GM21619 (cell line): ENCODE measurements at regions not wholly inside any gene's neighbourhood (a gene's known extent, or its start where the extent isn't known, plus 50 kb on each side); places are given as distances from the start of the nearest gene placed in this dataset.
"Not testable (repeated sequence)": the region's sequence is repeated elsewhere in the genome, so short reads cannot be mapped to it uniquely, and the experiment has no call there.

Experiments used
- ATAC-seq: cut with Tn5 transposase; IDR thresholded peaks from one replicate; pipeline ENCODE4 v1.9.1; 2021; ENCODE audit not compliant: unreplicated experiment

GRCh38 chr7:114802632-114803031, 119.3 kb upstream of the MDFIC start:
- ATAC-seq = no peak

- no peak for ATAC-seq
Observed at GRCh38 chr7:114806590-114807162, 115.2 kb upstream of the MDFIC start.

GRCh38 chr7:114812570-114812969, 109.3 kb upstream of the MDFIC start:
- ATAC-seq = no peak

- no peak for ATAC-seq
Observed at GRCh38 chr7:114813624-114814023, 108.3 kb upstream of the MDFIC start.

- ATAC-seq = not testable (repeated sequence)
Observed at GRCh38 chr7:114817036-114817435, 104.9 kb upstream of the MDFIC start.

GRCh38 chr7:114818501-114818900, 103.4 kb upstream of the MDFIC start:
- no peak for ATAC-seq

- ATAC-seq = no peak
Observed at GRCh38 chr7:114819616-114820362, 102.1 kb upstream of the MDFIC start.

GRCh38 chr7:114821030-114821900, 100.6 kb upstream of the MDFIC start:
- ATAC-seq = no peak

- no peak for ATAC-seq
Observed at GRCh38 chr7:114822131-114822530, 99.8 kb upstream of the MDFIC start.

GRCh38 chr7:114822844-114823243, 99.0 kb upstream of the MDFIC start:
- no peak for ATAC-seq

- ATAC-seq = no peak
Observed at GRCh38 chr7:114823290-114823689, 98.6 kb upstream of the MDFIC start.

GRCh38 chr7:114825423-114825951, 96.4 kb upstream of the MDFIC start:
- no peak for ATAC-seq

GRCh38 chr7:114830952-114831351, 90.9 kb upstream of the MDFIC start:
- ATAC-seq = no peak

GRCh38 chr7:114832906-114833595, 88.8 kb upstream of the MDFIC start:
- ATAC-seq = peak; percentile 93

- no peak for ATAC-seq
Observed at GRCh38 chr7:114835303-114835702, 86.6 kb upstream of the MDFIC start.

GRCh38 chr7:114835861-114836260, 86.0 kb upstream of the MDFIC start:
- ATAC-seq = no peak

GRCh38 chr7:114842551-114843065, 79.3 kb upstream of the MDFIC start:
- ATAC-seq = no peak

GRCh38 chr7:114843102-114843501, 78.8 kb upstream of the MDFIC start:
- ATAC-seq = no peak

GRCh38 chr7:114851406-114852061, 70.4 kb upstream of the MDFIC start:
- ATAC-seq = no peak

- ATAC-seq = no peak
Observed at GRCh38 chr7:114852293-114852692, 69.6 kb upstream of the MDFIC start.
